GM18502 (cell line): ENCODE measurements at regions not wholly inside any gene's neighbourhood (a gene's known extent, or its start where the extent isn't known, plus 50 kb on each side); places are given as distances from the start of the nearest gene placed in this dataset.
"Not testable (repeated sequence)": the region's sequence is repeated elsewhere in the genome, so short reads cannot be mapped to it uniquely, and the experiment has no call there.

Experiments
- ATAC-seq: cut with Tn5 transposase; IDR thresholded peaks from one replicate; pipeline ENCODE4 v1.9.1; 2021; ENCODE audit warnings: mild to moderate bottlenecking; ENCODE audit not compliant: unreplicated experiment, poor library complexity

DNA sequence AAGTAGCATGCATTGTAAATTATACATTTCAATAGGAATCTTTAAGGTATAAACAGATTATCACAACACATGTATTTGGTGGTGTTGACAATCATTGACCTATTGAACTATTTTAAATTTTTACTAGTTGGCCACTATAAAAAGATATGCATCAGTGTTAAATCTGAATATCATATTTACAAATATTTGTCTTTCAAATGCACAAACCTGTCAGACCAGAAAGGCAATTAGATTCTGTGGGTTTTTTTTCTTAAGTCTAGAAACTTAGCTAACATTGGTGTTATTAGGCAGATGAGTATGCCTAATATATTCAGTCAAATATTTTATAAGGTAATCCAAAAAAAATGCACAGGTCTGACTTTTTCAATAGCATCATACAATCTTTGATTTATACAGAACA lies 241.4 kb upstream of the DGKB start:
- ATAC-seq: no peak

DNA sequence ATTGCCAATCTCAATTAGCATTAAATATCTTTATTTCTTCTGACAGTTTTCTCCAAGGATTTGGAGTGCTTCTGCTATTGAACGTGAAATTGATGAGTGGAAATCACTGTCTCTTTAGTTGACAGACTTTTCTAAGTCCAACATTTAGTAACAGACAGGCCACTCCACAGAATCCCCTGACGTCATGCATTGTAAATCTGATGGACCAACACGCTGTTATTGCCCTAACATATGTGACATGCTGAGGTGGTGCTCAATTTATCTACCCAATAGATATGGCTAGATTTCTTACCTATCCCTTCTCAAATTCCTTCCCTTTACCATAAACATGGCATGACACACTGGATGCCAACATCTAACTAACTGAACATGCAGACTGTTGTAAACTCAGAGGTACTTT lies 240.6 kb upstream of the DGKB start:
- ATAC-seq: no peak

DNA sequence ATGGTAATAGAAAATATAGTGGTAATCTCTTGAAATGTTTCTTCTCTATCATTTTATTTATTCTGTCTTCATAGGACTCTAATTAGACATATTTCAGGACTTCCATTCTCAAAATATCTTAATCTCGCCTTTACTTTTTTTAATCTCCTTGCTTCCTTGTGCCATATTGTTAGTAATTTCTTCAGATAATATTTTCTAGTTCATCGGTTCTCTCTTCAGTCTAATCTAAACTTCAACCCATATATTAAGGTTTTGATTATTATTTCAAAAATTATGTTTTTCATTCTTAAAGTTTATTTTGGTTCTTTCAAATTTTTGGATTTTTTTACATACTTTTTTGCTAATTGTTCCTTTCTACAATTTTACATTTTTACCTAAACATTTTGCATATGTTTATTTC lies 237.9 kb upstream of the DGKB start:
- no peak for ATAC-seq

DNA sequence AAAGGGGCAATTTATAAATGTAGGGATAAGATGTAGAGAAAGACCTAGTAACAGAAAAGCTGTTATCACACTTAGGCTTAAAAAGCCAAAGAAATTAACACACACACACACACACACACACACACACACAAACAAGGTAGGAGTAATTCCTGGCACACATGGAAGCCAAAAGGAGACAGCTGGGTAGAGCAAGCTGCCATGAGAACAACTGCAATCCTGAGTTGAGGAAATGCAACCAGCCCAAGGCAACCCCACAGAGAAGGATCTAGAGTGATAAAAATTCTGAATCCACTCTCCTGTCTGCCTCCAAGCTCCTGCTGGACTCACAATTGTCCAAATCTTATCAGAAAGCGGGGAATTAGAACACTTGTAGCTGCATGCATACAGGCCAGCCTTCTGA lies 229.1 kb upstream of the DGKB start:
- no peak for ATAC-seq

DNA sequence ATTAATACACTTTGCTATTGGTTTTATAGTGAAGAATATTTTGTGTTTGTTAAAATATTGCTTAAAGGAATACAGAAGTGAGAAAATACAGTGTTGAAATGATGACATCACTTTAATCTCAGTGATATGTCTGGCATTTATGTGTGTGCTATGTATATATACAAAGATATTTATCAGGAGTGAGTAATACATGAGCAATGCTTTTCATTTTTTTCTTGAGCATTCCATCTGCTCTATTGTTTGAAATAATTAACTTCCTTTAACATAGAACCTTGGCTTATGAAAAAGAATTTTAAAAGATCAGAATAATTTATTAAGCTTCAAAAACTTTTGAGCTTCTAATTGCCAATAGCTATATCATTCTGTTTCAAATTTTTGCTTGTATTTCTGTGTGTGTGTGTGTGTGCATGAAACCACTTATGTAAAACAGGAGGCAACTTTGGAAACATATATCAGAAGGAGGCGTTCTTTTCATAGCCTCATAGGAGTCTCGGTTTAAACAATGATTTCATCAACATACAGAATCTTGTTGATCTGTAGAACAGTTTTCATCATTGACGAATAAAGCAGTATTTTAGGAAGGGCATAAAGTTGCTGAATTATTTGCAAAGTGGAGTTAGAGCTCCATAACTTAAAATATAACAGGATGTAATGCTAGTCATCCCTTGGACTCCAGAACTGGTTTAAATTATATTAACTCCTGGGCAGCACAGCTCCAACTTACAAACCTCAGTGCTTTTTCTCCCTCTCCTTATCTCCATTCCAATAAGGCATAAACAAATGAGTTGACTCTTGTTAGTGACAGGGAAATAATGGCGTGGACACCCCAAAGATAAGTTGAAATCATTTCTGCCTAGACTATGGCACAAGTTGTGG lies 228.4 kb upstream of the DGKB start:
- ATAC-seq: no peak

DNA sequence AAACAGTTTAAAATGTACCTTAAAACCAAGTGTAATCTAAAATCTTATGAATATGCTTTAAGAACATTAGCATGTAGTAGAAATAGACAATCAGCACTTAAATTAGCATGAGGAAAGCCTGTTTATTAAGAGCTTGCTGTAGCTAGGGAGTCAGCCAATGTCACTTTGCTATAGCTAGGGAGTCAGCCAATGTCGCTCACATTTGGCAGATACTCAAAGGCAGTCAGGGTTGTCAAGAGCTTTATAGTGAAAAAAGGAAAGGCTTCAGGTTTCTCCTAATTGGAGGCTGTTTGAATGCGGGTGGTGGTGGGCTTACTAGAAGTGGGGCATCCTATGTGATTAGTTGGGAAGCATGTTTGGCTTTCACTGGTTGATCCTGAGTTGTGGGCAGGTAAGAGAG lies 226.2 kb upstream of the DGKB start:
- no peak for ATAC-seq

DNA sequence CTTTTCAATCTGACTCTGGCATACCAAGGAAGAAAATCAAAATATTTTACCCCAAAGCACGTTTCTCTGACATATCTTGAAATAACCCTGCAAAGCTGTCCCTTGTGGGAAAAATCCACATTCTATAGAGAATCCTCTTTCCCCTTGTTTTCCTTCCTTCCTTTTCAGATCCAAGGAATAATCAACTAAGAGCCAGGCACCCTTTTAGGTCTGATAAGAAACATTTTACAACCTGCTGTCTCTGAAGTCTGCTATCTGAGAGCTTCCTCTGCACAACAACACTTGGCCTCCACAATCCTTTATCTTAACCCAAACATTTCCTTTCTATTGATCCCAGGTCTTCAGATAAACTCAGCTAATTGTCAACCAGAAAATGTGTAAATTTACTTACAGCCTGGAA lies 224.1 kb upstream of the DGKB start:
- not testable (repeated sequence) for ATAC-seq

DNA sequence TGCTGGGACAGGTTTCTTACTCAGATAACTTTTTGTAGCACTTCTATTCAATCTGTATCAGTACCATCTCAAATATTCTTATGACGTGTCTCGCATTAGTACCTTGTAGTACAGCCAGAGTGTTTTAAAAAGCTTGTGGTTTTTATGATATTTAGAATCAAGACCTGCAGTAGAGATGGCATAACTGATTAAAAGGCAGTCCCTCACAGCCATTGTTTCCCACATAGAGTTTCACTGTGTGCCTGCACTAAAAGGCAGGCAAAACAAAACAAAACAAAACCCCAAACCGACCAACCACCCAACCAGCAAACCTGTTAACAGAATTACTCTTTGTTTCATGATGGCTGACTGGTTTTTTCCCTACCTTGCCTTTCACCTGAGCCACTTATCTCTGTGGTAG lies 221.3 kb upstream of the DGKB start:
- no peak for ATAC-seq

DNA sequence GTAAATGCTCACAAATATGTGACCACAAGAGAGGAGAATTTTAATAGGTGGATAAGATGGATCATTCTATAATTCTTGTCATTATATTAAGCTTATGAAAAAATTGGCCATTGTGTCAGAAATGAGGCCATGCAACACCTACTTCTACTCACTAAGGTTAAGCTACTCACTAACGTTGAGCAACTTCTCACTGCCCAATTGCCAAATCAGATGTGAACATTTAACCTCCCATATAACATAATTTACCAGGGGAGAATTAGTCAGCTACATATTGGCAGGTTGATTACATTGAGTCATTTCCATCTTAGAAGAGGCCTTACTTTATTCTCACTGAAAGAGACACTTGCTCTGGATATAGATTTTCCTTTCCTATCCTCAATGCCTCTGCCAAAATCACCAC lies 211.2 kb upstream of the DGKB start:
- ATAC-seq: no peak

DNA sequence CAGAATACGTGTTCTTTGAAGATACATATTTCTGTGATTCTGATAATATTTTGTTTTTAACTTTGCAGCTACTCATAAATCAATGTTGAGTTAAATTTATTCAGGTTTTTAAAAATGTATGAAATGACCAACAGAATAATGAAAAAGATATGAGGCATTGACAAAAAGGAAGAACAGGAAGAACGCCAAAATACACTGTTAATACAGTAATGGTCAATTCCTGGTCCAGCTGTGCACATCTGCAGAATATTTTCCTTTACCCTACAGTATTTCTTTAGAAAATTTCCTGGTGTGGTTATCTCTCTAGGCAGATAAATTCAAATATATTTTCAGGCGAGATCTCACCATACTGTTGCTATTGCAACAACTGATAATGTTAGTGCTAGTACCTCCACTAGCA lies 203.2 kb upstream of the DGKB start:
- no peak for ATAC-seq

DNA sequence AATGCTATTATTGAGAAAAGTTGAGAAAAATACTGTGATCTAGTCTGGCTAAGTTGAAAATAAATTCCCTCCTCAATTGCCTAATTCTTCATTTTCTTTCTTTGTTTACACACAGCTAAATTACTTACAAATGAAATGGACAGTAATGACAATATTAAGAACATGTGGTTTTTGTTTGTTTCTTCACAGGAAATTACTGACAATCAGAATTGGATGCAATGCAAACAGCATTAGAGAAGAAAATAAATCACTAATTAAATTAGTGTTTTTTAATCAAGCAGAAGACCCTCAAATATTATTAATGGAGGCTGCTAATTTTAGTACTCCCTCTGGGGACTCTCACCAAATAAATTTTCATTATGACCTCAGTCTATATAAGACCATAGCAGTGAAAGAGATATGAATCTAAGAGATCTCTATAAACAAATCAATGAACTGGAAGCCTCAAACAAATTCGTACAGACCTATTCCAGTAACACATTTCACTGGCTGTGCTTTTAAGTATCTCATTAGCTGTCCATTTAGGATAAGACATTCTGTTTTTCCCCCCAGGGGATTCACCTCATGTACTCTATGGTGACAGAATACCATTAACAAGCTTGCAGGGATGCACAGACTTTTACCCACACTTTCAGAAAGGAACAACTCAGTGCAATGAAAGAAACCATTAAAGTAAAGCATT lies 202.0 kb upstream of the DGKB start:
- ATAC-seq: no peak

DNA sequence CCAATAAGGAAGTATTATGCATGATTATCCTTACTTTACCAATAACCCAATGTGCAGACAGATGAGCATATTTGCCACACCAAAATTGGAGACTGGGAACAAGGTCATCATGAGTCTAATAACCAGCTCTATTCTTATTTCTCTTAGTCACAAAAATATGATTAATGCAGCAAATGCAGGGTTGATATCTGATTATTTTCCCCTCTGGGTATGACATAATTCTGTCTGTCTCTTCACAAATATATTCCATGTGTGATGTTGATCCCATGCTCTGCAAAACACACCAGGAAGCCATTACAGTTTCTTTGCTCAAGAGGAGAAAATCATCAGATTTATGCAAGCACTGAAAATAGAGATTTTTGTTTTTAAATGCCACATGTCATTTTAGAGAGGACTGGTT lies 196.5 kb upstream of the DGKB start:
- ATAC-seq: no peak

DNA sequence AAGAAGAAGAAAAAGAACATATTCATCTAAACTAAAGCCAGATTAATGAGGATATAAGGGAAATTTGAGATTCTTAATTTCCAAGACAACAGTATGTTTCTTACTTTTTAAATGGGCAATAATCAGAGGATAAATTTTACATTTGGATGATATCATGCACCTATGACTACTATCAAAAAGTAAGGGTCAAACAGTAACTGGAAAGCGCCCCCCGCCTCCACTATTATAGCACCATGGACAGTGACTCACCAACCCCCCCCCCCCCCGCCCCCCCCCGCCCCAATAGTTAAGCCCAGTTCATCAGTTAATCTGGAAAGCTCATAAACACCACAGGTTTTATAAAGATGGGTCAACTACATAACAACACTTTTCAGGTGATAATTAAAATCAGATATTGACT lies 194.3 kb upstream of the DGKB start:
- no peak for ATAC-seq

DNA sequence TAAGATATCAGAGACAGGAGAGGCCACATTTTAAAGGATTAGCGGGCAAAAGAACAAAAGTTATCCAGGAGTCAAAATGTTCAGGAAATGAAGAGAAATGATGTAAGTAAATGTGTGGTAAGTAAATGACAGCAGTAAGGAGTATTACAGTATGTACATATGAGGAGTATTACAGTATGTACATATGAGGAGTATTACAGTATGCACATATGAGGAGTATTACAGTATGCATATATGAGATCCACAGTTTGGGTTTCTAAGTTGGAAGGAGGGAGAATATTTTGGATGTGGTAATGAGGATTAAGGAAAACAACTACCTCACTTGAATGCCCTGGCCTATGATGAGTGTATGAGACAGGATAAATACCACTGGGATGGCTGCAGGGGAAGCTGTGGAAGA lies 192.4 kb upstream of the DGKB start:
- ATAC-seq: no peak

DNA sequence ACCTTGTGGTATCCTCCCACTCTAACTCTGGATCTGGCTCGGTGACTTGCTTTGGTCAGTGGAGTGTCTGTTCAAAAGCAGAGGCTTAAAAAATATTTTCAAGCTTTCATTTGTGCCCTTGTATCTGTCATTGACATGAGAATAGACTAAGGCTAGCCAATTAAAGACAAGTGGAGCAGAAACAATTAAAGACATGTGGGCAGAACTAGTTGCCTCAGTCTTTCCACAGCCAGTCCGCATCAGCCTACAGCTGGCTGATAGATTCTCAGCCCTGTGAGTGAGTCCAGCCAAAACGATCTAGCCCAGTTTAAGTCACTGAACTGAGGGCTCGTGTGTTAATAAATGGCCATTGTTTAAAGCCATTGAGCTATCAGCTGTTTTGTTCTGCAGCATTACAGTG lies 185.2 kb upstream of the DGKB start:
- no peak for ATAC-seq

DNA sequence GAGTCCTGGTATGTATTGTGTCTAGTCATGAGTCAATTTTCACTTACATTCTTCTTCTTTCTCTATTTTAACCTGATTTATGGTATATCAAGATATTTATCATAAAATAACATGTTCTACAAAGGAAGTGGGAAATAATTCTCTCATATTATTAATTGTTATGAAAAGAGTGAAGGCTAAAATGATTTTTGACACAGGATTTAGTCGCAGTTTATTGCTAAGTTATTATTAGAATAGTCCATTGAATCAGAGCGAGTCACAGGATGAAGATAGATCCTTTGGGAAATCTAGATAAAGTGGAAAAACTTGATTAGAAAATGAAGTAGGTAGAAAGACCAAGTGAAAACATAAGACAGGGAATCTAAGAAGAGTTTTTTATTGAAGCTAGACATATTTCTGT lies 184.3 kb upstream of the DGKB start:
- no peak for ATAC-seq

DNA sequence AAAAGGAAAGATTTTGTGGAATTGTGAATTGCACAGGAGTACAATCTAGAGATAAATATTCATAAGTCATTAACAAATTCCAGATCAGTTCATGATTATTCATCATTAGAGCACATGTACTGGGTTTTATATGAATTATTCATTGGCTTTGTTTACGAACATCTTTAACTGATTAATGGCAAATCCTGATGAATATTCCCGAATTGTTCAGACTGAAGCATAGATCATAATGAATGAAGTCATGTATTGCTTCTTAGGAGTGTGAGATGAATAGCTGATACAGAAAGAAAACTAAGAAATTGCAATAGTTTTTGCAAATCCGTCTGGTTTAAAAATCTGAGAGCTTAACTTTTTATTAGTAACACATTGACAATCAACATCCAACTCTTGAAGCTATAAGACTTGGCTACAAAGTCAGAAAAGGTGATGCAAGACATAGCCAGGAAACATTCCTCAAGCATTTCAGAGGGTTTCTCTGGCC lies 183.6 kb upstream of the DGKB start:
- no peak for ATAC-seq

DNA sequence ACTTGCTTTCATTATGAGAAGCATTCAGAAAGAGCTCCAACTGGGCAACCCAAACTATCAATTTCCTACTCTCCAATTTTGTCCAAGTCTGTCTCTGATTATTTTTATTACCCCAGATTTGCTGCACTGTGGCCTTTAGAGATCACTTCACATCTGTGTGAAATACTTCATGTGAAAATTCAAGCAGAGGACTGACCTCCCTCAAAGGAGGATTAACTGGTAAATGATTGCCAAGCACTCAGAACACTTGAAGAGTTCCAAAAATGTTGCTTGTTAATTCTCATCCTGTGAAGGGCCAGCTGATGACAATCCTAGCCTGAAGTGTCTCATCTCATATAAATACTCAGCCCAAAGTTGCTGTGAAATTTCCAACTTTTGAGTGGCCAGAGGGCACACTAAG lies 182.8 kb upstream of the DGKB start:
- ATAC-seq: no peak

DNA sequence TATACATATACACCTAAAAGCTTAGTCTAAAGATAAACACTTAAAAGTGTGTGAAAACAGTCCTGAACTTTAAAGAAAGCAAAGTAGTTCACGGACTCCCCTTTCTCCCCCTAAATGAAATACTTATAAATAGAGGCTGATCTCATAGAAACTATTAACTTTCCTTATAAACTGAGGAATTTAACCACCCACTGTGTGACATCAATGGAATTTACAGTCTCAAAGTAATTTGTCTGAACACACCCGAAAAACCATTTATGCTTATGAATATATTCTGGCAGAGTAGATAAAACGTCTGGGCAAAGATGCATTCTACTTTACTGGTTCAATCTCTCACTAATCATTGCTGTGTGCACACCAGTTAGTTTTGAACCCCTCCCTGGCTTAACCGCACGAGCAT lies 181.8 kb upstream of the DGKB start:
- no peak for ATAC-seq

DNA sequence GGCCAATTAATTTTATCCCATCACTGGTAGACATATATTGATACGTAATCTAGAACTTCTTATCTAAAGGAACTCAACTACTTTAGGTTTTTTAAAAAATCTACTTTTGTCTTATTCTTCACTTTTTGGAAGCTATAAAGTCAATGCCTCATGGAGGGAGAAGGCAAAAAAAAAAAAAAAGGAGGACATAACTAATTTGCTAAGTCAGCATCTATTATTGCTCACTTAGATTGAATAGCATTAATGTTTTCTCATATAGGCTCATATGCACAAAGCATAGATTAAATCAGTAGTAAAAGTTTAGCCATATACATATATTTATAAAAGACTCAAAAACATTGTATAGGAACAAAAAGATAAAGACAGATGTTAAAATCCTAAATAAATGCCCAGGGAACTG lies 179.3 kb upstream of the DGKB start:
- ATAC-seq: no peak

DNA sequence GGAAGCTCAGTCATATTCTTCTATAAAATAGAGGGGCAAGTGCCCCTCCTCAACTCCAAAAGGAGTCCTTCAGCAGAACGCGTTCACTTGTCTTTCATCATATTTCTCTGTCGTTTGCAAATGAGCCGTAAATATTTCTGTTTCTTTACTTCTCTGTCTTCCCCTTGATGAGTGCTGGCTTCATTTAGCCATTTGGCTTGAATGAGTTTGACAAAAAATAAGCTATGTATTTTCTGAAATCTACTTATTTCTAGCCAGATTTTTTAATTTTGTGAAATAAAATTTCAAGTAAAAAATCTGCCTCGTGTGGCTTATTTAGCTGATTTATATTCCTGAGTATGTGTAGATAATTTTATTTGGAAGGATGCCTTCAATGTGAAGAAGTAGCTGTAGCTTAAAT lies 170.8 kb upstream of the DGKB start:
- no peak for ATAC-seq

DNA sequence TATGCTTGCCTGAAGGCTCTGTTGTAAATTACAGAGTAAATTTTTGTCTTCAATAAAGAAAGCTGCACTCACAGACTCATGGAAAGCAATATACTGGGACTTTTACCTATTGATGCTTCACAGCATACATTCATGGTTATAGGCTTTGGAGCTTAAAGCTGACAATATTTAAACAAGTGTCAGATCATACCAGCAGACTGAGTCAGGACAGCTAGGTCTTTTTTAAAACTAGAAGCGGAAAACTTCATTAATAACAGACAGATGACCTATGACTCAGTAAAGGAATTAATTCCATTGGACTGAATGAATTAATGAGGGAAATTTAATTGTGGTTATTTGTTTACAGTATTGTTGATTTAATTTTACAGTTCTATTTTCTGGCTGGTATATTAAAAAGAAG lies 165.8 kb upstream of the DGKB start:
- ATAC-seq: no peak
